ENCODE measurements at regions not wholly inside any gene's neighbourhood (a gene's known extent, or its start where the extent isn't known, plus 50 kb on each side); places are given as distances from the start of the nearest gene placed in this dataset.

GRCh38 chr5:6218116-6218515 lies 160.2 kb downstream of the MED10 start:
- Histone ChIP-seq H3K4me3 (ENCODE audit: extremely low read depth in 1 of 4, insufficient read depth in 2 of 4, low read depth in 3 of 4, low read length in 4 of 4) (no peak overlapping the region), H3K4me2 (ENCODE audit: insufficient read depth in 1 of 2, low read depth in 2 of 2, low read length in 2 of 2) (no peak overlapping the region), H4K5ac (ENCODE audit: insufficient read length, low read depth, low read length) (no peak overlapping the region), H3K27ac (ENCODE audit: low read depth, low read length) (no peak overlapping the region), H2AK5ac (ENCODE audit: low read depth, low read length) (no peak overlapping the region), H2BK15ac (ENCODE audit: low read length) (no peak overlapping the region), H4K91ac (replicated peaks; ENCODE audit: insufficient read length, low read length) (no peak overlapping the region), H4K20me1 (replicated peaks in 1 of 2; ENCODE audit: control insufficient read depth in 1 of 2, insufficient read depth in 2 of 2, low read length in 2 of 2) (no peaks in the 10 kb centered on the region), H3K14ac (ENCODE audit: insufficient read length) (no peak overlapping the region), H3K27me3 (replicated peaks in 1 of 4; ENCODE audit: control insufficient read depth in 3 of 4, extremely low read depth in 1 of 4, insufficient read depth in 3 of 4, low read length in 3 of 4) (no peaks in the 10 kb centered on the region), H4K8ac (ENCODE audit: extremely low read depth, insufficient read depth, low read length) (no peak overlapping the region), H3K36me3 (ENCODE audit: control insufficient read depth in 2 of 4, insufficient read depth in 4 of 4, low read length in 3 of 4) (no peaks in the 10 kb centered on the region), H3K56ac (replicated peaks; ENCODE audit: insufficient read length, low read depth, low read length) (no peak overlapping the region), H2BK5ac (ENCODE audit: low read depth, low read length) (no peak overlapping the region), H3K4ac (replicated peaks; ENCODE audit: insufficient read length, low read depth, low read length) (no peak overlapping the region), H2BK120ac (replicated peaks; ENCODE audit: low read depth, low read length) (no peak overlapping the region), H3K23me2 (ENCODE audit: low read depth, low read length) (no peaks in the 10 kb centered on the region), H3K79me2 (ENCODE audit: control insufficient read depth in 1 of 2, insufficient read depth in 2 of 2, low read length in 2 of 2) (no peaks in the 10 kb centered on the region), H3K18ac (ENCODE audit: extremely low read depth, low read length) (no peak overlapping the region), H3K9ac (replicated peaks in 1 of 4; ENCODE audit: extremely low read depth in 1 of 4, low read depth in 3 of 4, low read length in 3 of 4) (no peak overlapping the region), H2BK20ac (ENCODE audit: low read length) (no peak overlapping the region), H3K23ac (ENCODE audit: insufficient read length) (no peak overlapping the region), H3K79me1 (ENCODE audit: low read depth, low read length) (no peaks in the 10 kb centered on the region), H2BK12ac (ENCODE audit: low read depth, low read length) (no peak overlapping the region), H2AFZ (ENCODE audit: low read length) (no peak overlapping the region), H3K9me3 (ENCODE audit: insufficient read depth in 2 of 2, low read depth in 1 of 2, low read length in 1 of 2) (0 out of 4 replicates have a peak, but pooled peaks cover 2 to 3% of the 10 kb centered on the region in 2 experiments), H3K4me1 (replicated peaks in 1 of 4; ENCODE audit: control insufficient read depth in 3 of 4, insufficient read depth in 4 of 4, low read length in 3 of 4) (peaks cover 0 to 2% (median 0%) of the 10 kb centered on the region in 4 experiments; a peak in 1 of 7 replicates)
- CTCF ChIA-PET (ENCODE audit: partially characterized antibody) = no interaction called here
- WGBS, 2 experiments (ENCODE audit: extremely low coverage in 1 of 2, insufficient coverage in 1 of 2, insufficient read length in 1 of 2, insufficient replicate concordance in 2 of 2, low coverage in 1 of 2, low lambda C conversion rate in 2 of 2, missing lambda C conversion rate in 1 of 2) = 96% methylated on average over 5 of the region's 7 CpGs; no CpG with 5 or more reads in 1 of the 2 experiments
- FAIRE-seq (no peak), DNase-seq (ENCODE audit: low read depth in 1 of 2, low spot score in 2 of 2) (no peak)
- TF ChIP-seq FOSL1 (IDR thresholded peaks at IDR 0.05; ENCODE audit: insufficient read depth, low read depth, low read length) = no peak
- POLR2A ChIA-PET (ENCODE audit: partially characterized antibody) = no interaction called here

All from H1 (cell line).